GM23338 (cell line): ENCODE measurements at regions not wholly inside any gene's neighbourhood (a gene's known extent, or its start where the extent isn't known, plus 50 kb on each side); places are given as distances from the start of the nearest gene placed in this dataset.

Source experiments
- ATAC-seq: fragments of 200-7000 bp; cut with Tn5 transposase; 3 replicates; pipeline ENCODE4 v1.9.1; 2020
- DNase-seq: peaks from one replicate; pipeline ENCODE4 v3.0.0-alpha.2; 2015; ENCODE audit warnings: low spot score
- H2AFZ ChIP-seq: fragments of 200-600 bp; sonication (generic); 2 replicates; pipeline ENCODE4 v1.8.0; 2016; ENCODE audit warnings: antibody characterized with exemption, mild to moderate bottlenecking, moderate library complexity
- H3F3A ChIP-seq: fragments of 200-600 bp; sonication (generic); replicated peaks from 2 replicates; pipeline ENCODE4 v1.8.0; 2017; ENCODE audit warnings: antibody characterized with exemption, mixed run types, low read depth
- H3K27ac ChIP-seq: fragments of 200-600 bp; sonication (generic); 2 replicates; pipeline ENCODE4 v1.6.1; 2016; ENCODE audit warnings: low read depth
- H3K27me3 ChIP-seq: fragments of 200-600 bp; sonication (generic); 2 replicates; pipeline ENCODE4 v1.8.0; 2016; ENCODE audit warnings: mild to moderate bottlenecking, mixed run types, moderate library complexity; ENCODE audit not compliant: insufficient read depth
- H3K36me3 ChIP-seq: fragments of 200-600 bp; sonication (generic); 2 replicates; pipeline ENCODE4 v1.8.0; 2016; ENCODE audit warnings: mild to moderate bottlenecking; ENCODE audit not compliant: insufficient read depth
- H3K4me1 ChIP-seq: fragments of 200-600 bp; sonication (generic); 2 replicates; pipeline ENCODE4 v1.8.0; 2016; ENCODE audit warnings: mild to moderate bottlenecking, moderate library complexity; ENCODE audit not compliant: insufficient read depth
- H3K4me2 ChIP-seq: fragments of 200-600 bp; sonication (generic); 2 replicates; pipeline ENCODE4 v1.7.1; 2017; ENCODE audit warnings: mixed run types
- H3K4me3 ChIP-seq: fragments of 200-600 bp; sonication (generic); 2 replicates; pipeline ENCODE4 v1.6.1; 2016; ENCODE audit warnings: mixed run types
- H3K79me2 ChIP-seq: fragments of 200-600 bp; sonication (generic); replicated peaks from 2 replicates; pipeline ENCODE4 v1.8.0; 2017; ENCODE audit warnings: mild to moderate bottlenecking; ENCODE audit not compliant: insufficient read depth
- H3K9me2 ChIP-seq: fragments of 200-600 bp; sonication (generic); 2 replicates; pipeline ENCODE4 v1.8.0; 2017; ENCODE audit not compliant: insufficient read depth
- H4K20me1 ChIP-seq: fragments of 200-600 bp; sonication (generic); replicated peaks from 2 replicates; pipeline ENCODE4 v1.8.0; 2017; ENCODE audit warnings: mild to moderate bottlenecking; ENCODE audit not compliant: insufficient read depth
- H3K27ac Mint-ChIP-seq: 2 replicates; pipeline ENCODE4 v1.8.0; 2020; ENCODE audit warnings: inconsistent platforms, mild to moderate bottlenecking, moderate library complexity, mixed read lengths
- H3K27me3 Mint-ChIP-seq: 3 replicates; pipeline ENCODE4 v1.8.0; 2022; ENCODE audit warnings: low read depth, mild to moderate bottlenecking, moderate library complexity, mixed read lengths, inconsistent platforms; ENCODE audit not compliant: insufficient read depth, poor library complexity
- H3K36me3 Mint-ChIP-seq: 3 replicates; pipeline ENCODE4 v1.8.0; 2021; ENCODE audit warnings: low read depth, mild to moderate bottlenecking, inconsistent platforms, moderate library complexity, mixed read lengths
- H3K4me1 Mint-ChIP-seq: 3 replicates; pipeline ENCODE4 v1.8.0; 2020; ENCODE audit warnings: mild to moderate bottlenecking, inconsistent platforms, mixed read lengths
- H3K4me3 Mint-ChIP-seq: 3 replicates; pipeline ENCODE4 v1.8.0; 2021; ENCODE audit warnings: moderate library complexity, mild to moderate bottlenecking, inconsistent platforms, mixed read lengths
- H3K9me3 Mint-ChIP-seq: 3 replicates; pipeline ENCODE4 v1.8.0; 2020; ENCODE audit warnings: moderate library complexity, mild to moderate bottlenecking, inconsistent platforms, mixed read lengths
- CREB1 ChIP-seq: fragments of 250-450 bp; sonication (Bioruptor Pico); IDR thresholded peaks from 2 replicates; pipeline ENCODE4 v1.5.0; 2020; ENCODE audit warnings: low read depth, mild to moderate bottlenecking, moderate library complexity
- CTCF ChIP-seq, 2 experiments: fragments of 200-600 bp in 1 of 2; sonication (generic) in 1 of 2; conservative IDR thresholded peaks; 2 replicates each; pipeline versions ENCODE4 v1.5.1 to v1.6.1; 2016 to 2017; ENCODE audit warnings: antibody characterized with exemption in 2 of 2, low read depth in 2 of 2, mild to moderate bottlenecking in 2 of 2, moderate library complexity in 1 of 2
- ETS1 ChIP-seq: IDR thresholded peaks from 2 replicates; pipeline ENCODE4 v1.6.1; 2016; ENCODE audit warnings: antibody characterized with exemption
- EZH2 ChIP-seq: fragments of 200-600 bp; sonication (generic); IDR thresholded peaks from one replicate; pipeline ENCODE4 v1.8.0; 2017; ENCODE audit warnings: antibody characterized with exemption, mild to moderate bottlenecking, low read depth; ENCODE audit not compliant: unreplicated experiment
- EZH2phosphoT487 ChIP-seq: fragments of 200-600 bp; sonication (generic); IDR thresholded peaks from one replicate; pipeline ENCODE4 v1.8.1; 2018; ENCODE audit warnings: antibody characterized with exemption; ENCODE audit not compliant: unreplicated experiment
- JUNB ChIP-seq: IDR thresholded peaks from one replicate; pipeline ENCODE4 v1.6.1; 2016; ENCODE audit warnings: antibody characterized with exemption; ENCODE audit not compliant: unreplicated experiment
- NANOG ChIP-seq: IDR thresholded peaks from 2 replicates; pipeline ENCODE4 v1.6.1; 2016; ENCODE audit warnings: antibody characterized with exemption, borderline replicate concordance
- POLR2AphosphoS5 ChIP-seq: IDR thresholded peaks from 2 replicates; pipeline ENCODE4 v1.6.1; 2016; ENCODE audit warnings: antibody characterized with exemption, low read depth
- REST ChIP-seq: IDR thresholded peaks from one replicate; pipeline ENCODE4 v1.6.1; 2018; ENCODE audit warnings: antibody characterized with exemption; ENCODE audit not compliant: unreplicated experiment
- STAT1 ChIP-seq: IDR thresholded peaks from one replicate; pipeline ENCODE4 v1.6.1; 2016; ENCODE audit warnings: antibody characterized with exemption; ENCODE audit not compliant: unreplicated experiment
- ZNF114 ChIP-seq: fragments of 250-450 bp; sonication (Bioruptor Pico); IDR thresholded peaks from 2 replicates; pipeline ENCODE4 v1.5.0; 2020; ENCODE audit warnings: mild to moderate bottlenecking, moderate library complexity
- ZNF331 ChIP-seq: fragments of 250-450 bp; sonication (Bioruptor Pico); IDR thresholded peaks from 2 replicates; pipeline ENCODE4 v1.5.0; 2020; ENCODE audit warnings: low read depth, mild to moderate bottlenecking, moderate library complexity
- ZNF462 ChIP-seq: fragments of 250-450 bp; sonication (Bioruptor Pico); IDR thresholded peaks from 2 replicates; pipeline ENCODE4 v1.5.0; 2020; ENCODE audit warnings: mild to moderate bottlenecking, moderate library complexity

DNA sequence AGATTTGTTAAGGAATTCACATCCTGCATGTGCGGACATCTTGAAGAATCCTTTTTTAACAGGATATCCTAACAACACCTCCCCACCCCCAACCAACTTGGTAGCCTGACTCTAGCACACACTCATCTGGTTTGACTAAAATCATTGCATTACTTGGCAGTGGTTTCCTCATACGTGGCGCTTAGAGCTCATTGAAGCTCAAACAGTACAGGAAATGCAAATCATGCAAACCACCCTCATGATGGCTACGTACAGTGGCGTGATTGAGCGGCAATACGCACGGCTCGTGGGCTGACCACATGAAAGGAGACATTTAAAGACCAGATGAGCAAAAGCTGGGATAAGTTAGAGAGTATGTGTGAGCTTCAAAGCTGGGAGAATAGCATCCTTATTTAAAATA is 336.2 kb downstream of the ZEB2 start:
- Histone ChIP-seq H3K4me3 (no peak overlapping the region), H3K27ac (no peak overlapping the region), H3K4me2 (no peak overlapping the region), H3K79me2 (no peaks in the 10 kb centered on the region), H4K20me1 (no peaks in the 10 kb centered on the region), H3F3A (no peaks in the 10 kb centered on the region), H3K36me3 (no peaks in the 10 kb centered on the region), H3K27me3 (no peaks in the 10 kb centered on the region), H2AFZ (no peak overlapping the region), H3K9me2 (no peaks in the 10 kb centered on the region), H3K4me1 (no peaks in the 10 kb centered on the region)
- no peak for DNase-seq
- H3K9me3 Mint-ChIP-seq, result no peaks in the 10 kb centered on the region; the same call in 2 of the 3 replicates
- TF ChIP-seq CTCF (conservative IDR thresholded peaks at IDR 0.05; ENCODE audit: low read depth in 2 of 2) (no peak), ETS1 (no peak), REST (no peak), ZNF462 (no peak), EZH2phosphoT487 (no peak), EZH2 (no peak), JUNB (no peak), ZNF331 (no peak), POLR2AphosphoS5 (no peak), NANOG (no peak), ZNF114 (CRISPR knock-in tag) (no peak), STAT1 (no peak), CREB1 (CRISPR knock-in tag) (no peak)
- no peak overlapping the region for H3K4me3 Mint-ChIP-seq
- no peak for ATAC-seq
- no peaks in the 10 kb centered on the region for H3K36me3 Mint-ChIP-seq
- H3K27me3 Mint-ChIP-seq, result no peaks in the 10 kb centered on the region
- H3K27ac Mint-ChIP-seq, result no peak overlapping the region
- H3K4me1 Mint-ChIP-seq, result no peaks in the 10 kb centered on the region
